ENCODE measurements at regions not wholly inside any gene's neighbourhood (a gene's known extent, or its start where the extent isn't known, plus 50 kb on each side); places are given as distances from the start of the nearest gene placed in this dataset.
"Not testable (repeated sequence)": the region's sequence is repeated elsewhere in the genome, so short reads cannot be mapped to it uniquely, and the experiment has no call there.

DNA sequence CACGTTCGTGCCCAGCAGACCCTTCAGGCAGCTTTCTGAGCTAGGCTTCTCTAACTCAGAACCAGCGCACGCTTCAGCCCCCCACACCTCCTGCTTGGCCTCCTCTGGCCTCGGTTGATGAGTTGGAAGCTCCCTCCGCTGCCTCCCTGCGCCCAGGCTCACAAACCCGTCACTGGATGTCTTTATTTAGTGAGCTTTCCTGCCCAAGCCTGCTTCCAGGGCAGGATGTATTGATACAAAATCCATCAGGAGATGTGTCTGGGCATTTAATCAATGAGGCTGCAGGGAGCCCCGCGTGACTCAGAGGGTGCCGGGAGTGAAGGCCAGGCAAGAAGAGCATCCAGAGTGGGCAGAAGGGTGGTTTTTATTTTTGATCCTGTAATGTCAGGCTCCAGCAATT is 316.1 kb upstream of the SFSWAP start:
- not testable (repeated sequence) for H3K9me3 ChIP-seq (ENCODE audit: low read depth, low read length); H3K27me3 ChIP-seq (ENCODE audit: insufficient read depth, low read length); H3K4me3 ChIP-seq (ENCODE audit: low read length); H3K4me1 ChIP-seq (ENCODE audit: insufficient read depth, low read length)

DNA sequence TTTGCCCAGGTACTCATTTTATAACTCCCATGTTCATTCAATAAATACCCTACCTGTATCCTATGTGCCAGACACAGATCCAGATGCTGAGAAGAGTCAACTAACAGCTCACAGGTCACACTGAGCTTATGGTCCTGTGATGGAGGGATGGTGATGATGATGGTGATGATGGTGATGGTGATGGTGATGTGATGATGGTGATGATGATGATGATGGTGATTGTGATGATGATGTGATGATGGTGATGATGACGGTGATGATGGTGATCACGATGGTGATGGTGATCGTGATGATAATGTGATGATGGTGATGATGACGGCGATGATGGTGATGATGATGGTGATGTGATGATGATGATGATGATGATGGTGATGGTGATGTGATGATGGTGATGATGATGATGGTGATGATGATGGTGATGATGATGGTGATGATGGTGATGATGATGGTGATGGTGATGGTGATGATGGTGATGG is 315.6 kb upstream of the SFSWAP start:
- H3K4me3 ChIP-seq (ENCODE audit: low read length); H3K27me3 ChIP-seq (ENCODE audit: insufficient read depth, low read length); H3K9me3 ChIP-seq (ENCODE audit: low read depth, low read length): not testable (repeated sequence)

DNA sequence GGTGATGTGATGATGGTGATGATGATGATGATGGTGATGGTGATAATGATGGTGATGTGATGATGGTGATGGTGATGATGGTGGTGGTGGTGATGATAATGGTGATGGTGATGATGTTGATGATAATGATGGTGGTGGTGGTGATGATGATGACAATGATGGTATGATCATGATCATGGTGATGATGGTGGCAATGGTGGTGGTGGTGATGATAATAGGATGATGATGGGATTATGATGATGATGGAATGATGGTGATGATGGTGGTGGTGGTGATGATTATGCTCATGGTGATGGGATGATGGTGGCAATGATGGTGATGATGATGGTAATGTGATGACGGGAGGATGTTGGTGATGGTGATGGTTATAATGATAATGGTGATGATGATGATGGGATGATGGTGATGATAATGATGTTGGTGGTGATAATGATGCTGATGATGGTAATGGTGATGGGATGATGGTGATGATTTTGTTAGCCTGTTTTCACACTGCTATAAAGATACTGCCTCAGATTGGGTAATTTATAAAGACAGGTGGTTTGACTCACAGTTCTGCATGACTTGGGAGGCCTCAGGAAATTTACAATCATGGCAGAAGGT is 314.8 kb upstream of the SFSWAP start:
- Histone ChIP-seq H3K27me3 (ENCODE audit: insufficient read depth, low read length) (no peaks in the 10 kb centered on the region), H3K9me3 (ENCODE audit: low read depth, low read length) (no peaks in the 10 kb centered on the region), H3K4me3 (ENCODE audit: low read length) (no peak overlapping the region), H3K4me1 (ENCODE audit: insufficient read depth, low read length) (no peaks in the 10 kb centered on the region)

More for the DNA sequence above, 315.6 kb upstream of the SFSWAP start:
- H3K4me1 ChIP-seq (ENCODE audit: insufficient read depth, low read length) = not testable (repeated sequence)

DNA sequence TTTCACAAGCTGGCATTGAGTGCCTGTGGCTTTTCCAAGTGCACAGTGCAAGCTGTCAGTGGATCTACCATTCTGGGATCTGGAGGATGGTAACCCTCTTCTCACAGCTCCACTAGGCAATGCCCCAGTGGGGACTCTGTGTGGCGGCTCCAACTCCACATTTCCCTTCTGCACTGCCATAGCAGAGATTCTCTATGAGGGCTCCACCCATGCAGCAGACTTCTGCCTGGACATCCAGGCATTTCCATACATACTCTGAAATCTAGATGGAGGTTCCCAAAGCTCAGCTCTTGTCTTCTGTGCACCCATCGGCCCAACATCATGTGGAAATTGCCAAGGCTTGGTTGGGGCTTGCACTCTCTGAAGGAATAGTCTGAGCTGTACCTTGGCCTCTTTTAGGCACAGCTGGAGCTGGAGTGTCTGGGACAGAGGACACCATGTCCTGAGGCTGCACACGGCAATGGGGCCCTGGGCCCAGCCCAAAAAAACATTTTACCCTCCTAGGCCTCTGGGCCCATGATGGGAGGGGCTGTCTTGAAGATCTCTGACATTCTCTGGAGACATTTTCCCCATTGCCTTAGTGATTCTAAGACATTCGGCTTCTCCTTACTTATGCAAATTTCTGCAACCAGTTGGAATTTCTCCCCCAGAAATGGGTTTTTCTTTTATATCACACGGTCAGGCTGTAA is 313.3 kb upstream of the SFSWAP start:
- Histone ChIP-seq H3K4me3 (ENCODE audit: low read length) (no peak overlapping the region), H3K27me3 (ENCODE audit: insufficient read depth, low read length) (no peaks in the 10 kb centered on the region), H3K9me3 (ENCODE audit: low read depth, low read length) (no peaks in the 10 kb centered on the region), H3K4me1 (ENCODE audit: insufficient read depth, low read length) (no peaks in the 10 kb centered on the region)

DNA sequence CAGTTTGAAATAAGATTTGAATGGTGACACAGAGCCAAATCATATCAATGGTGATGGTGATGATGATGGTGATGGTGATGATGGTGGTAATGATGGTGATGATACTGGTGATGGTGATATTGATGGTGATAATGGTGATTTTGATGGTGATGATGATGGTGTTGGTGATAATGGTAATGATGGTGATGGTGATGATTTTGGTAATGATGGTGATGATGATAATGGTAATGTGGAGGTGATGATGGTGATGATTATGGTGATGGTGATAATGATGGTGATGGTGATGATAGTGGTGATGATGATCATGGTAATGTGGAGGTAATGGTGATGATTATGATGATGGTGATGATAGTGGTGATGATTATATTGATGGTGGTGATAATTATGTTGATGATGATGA is 311.9 kb upstream of the SFSWAP start:
- no peaks in the 10 kb centered on the region for H3K27me3 ChIP-seq (ENCODE audit: insufficient read depth, low read length)
- no peaks in the 10 kb centered on the region for H3K9me3 ChIP-seq (ENCODE audit: low read depth, low read length)
- H3K4me3 ChIP-seq (ENCODE audit: low read length) = no peak overlapping the region
- H3K4me1 ChIP-seq (ENCODE audit: insufficient read depth, low read length) = no peaks in the 10 kb centered on the region

DNA sequence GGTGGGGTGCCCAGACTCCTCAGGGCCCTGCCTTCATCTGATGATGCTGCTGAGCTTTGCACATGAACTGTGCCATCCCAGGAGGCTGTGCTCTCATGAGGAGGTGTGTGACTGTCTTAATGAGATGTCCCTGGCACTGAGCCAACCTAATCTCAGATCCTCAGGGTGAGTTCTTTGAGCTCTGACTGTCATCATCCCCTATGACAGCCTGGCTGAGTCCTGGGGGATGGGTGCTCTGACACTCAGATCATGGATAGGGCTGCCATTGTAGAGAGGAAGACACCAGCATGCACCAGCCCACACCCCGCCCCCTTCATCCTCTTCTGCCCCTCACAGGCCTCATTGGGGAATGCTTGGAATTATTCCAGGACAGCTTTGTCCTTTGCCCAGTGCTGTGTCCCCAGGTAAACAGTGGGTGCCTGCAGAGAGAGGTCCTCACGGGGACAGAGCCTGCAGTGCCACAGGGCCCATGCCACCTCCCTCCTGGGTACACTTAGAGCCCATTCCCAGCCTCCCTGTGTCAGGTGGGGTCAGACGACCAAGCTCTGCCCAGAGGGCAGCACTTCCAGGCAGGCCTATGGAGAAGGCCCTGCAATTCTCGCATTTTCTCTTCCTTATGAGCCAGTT is 310.1 kb upstream of the SFSWAP start:
- not testable (repeated sequence) for H3K27me3 ChIP-seq (ENCODE audit: insufficient read depth, low read length); H3K4me1 ChIP-seq (ENCODE audit: insufficient read depth, low read length); H3K4me3 ChIP-seq (ENCODE audit: low read length); H3K9me3 ChIP-seq (ENCODE audit: low read depth, low read length)

DNA sequence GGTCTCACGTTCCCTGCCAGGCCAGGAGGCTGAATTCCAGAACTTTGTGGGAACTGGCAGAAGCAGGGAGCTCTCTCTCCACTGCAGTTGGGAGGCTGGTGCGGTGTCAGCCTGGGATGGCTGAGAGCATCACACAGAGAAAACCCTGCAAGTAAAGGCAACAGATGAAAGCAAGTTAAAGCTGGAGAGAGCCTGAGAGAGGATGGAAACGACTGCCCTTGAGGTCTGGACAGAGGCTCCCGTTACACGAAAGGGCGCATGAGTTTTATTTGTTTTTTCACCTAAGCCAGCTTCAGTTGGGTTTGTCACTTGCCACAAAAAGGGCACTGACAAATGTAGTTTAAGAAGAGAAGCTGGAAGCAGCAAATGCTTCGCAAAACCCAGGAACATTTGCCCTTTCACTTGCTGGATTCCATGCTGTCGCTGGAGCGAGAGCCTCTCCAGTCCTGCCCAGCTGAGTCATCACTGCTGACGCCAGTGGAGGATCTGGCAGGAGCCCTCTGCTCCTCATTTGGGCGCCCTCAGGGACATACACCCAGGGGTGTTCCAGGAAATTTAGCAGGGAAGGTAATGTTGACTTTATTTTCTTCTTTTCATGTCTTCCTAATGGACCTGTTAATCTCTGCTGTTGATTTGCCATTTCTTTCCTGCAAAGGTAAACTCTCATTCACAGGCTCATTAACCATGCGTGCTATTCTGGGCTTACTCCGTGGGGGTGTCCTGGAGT is 308.8 kb upstream of the SFSWAP start:
- H3K9me3 ChIP-seq (ENCODE audit: low read depth, low read length); H3K4me1 ChIP-seq (ENCODE audit: insufficient read depth, low read length); H3K4me3 ChIP-seq (ENCODE audit: low read length); H3K27me3 ChIP-seq (ENCODE audit: insufficient read depth, low read length): not testable (repeated sequence)

DNA sequence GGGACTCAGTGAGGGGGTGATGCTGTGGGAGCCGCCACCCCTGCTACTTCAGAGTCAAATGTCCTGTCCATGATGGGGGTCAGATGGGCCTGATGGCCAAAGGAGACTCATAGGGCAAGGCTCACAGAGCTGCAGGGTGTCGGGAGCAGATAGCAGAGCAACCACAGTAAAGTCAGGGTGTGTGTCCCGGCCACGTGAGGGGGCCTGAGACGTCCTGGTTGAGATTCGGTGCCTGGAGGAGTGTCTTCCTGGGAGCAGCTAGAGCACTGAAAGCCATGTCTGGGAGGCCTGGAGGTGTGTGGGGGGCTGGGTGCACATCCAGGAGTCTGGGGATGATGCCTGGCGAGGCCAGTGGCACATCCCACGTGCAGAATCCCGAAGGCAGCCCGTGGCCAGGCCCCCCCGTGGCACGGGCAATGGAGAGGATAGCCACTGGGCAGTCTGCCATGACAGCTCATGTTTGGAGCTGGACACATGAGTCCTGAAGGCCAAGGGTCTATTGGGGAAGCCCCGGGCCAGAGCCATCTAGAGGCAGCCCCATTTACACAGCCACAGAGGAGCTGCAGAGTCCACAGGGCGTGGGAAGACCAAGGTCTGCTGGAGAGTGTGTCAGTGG is 308.0 kb upstream of the SFSWAP start:
- Histone ChIP-seq H3K9me3 (ENCODE audit: low read depth, low read length) (no peaks in the 10 kb centered on the region), H3K4me1 (ENCODE audit: insufficient read depth, low read length) (no peaks in the 10 kb centered on the region), H3K27me3 (ENCODE audit: insufficient read depth, low read length) (no peaks in the 10 kb centered on the region), H3K4me3 (ENCODE audit: low read length) (no peak overlapping the region)

DNA sequence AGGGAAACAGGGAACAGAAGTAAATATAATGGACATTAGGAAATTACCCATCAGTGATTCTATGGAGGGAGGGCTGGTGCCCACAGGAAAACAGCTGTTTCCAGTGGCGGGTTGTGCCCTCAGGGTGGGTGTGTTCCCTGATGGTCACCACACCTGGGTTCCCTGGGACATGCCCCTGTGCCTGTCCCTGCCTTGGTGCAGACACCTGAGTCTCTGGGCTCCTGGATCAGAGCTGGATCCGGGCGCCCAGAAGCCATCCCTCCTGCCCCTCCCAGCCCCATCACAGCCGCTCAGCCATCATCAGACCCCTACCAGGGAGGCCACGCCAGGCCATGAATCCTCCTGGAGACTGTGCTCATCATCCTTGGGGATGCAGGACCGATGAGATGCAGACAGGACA is 307.2 kb upstream of the SFSWAP start:
- Histone ChIP-seq H3K9me3 (ENCODE audit: low read depth, low read length) (no peaks in the 10 kb centered on the region), H3K4me3 (ENCODE audit: low read length) (no peak overlapping the region), H3K4me1 (ENCODE audit: insufficient read depth, low read length) (no peaks in the 10 kb centered on the region), H3K27me3 (ENCODE audit: insufficient read depth, low read length) (no peaks in the 10 kb centered on the region)

DNA sequence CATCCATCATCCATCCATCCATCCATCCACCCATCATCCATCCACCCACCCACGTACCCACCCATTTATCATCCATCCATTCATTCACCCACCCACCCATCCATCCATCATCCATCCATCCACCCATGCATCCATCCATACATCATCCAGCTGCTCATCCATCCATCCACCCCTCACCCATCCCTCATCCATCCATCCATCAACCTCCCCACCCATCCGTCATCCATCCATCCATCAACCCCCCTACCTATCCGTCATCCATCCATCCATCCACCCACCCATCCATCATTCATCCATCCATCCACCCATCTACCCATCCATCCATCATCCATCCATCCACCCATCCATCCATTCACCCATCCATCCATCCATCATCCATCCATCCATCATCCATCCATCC is 306.2 kb upstream of the SFSWAP start:
- H3K4me3 ChIP-seq (ENCODE audit: low read length) = no peak overlapping the region
- H3K27me3 ChIP-seq (ENCODE audit: insufficient read depth, low read length) = no peaks in the 10 kb centered on the region
- H3K9me3 ChIP-seq (ENCODE audit: low read depth, low read length) = no peaks in the 10 kb centered on the region
- no peaks in the 10 kb centered on the region for H3K4me1 ChIP-seq (ENCODE audit: insufficient read depth, low read length)

DNA sequence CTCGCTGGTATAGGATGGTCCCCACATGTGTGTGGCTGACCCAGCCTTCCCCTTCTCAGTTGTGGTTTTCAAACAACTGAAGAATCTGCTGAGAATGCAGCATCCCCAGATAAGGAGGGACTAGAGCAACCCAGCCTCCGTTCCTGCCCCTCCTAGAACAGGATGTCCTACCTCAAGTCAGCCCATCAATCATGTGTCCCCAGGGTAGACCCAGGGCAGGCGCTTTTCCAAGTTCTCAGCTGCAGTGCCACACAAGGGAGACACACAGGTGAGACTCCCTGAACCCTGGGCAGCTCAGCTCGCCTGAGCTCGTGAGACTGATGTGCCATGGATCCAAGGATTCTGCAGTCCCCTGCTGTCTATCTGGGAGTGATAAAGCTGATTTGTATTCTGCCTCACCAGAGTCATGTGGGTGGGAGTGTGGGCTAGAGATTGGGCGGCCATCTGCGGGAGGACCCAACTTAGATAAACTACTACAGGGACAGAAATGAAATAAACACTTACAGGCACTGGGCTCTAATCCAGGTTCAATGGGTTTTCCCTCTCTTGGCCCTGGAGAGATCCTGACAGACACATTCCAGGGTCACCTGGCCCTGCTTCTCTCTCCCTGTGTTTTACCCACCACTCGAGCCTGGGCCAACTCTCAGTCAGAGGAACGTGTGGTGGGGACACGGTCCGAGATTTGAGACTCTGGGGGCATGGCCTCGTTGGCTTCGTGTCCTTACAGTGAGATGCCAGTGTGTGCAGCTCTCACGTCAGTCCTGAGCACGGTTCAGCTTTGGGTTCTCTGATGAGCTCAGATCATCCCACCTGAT is 303.5 kb upstream of the SFSWAP start:
- Histone ChIP-seq H3K9me3 (ENCODE audit: low read depth, low read length) (no peaks in the 10 kb centered on the region), H3K4me1 (ENCODE audit: insufficient read depth, low read length) (no peaks in the 10 kb centered on the region), H3K4me3 (ENCODE audit: low read length) (no peak overlapping the region), H3K27me3 (ENCODE audit: insufficient read depth, low read length) (no peaks in the 10 kb centered on the region)

DNA sequence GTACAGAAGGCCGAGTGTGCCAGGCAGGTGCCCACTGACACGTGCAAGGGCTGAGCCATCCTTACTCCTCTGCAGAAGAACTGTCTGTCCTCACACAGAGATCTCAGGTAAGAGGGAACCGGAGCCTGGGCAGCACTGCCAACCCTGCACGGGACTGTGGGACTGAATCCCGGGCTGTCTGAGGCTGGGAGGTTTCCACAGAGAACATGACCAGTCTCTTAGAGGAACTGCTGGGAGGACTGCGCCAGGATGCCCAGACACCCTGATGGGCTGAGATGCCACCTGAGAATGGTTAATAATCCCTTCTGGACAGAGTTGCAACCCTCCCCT is 302.9 kb upstream of the SFSWAP start:
- Histone ChIP-seq H3K4me3 (ENCODE audit: low read length) (no peak overlapping the region), H3K4me1 (ENCODE audit: insufficient read depth, low read length) (no peaks in the 10 kb centered on the region), H3K9me3 (ENCODE audit: low read depth, low read length) (no peaks in the 10 kb centered on the region), H3K27me3 (ENCODE audit: insufficient read depth, low read length) (no peaks in the 10 kb centered on the region)

DNA sequence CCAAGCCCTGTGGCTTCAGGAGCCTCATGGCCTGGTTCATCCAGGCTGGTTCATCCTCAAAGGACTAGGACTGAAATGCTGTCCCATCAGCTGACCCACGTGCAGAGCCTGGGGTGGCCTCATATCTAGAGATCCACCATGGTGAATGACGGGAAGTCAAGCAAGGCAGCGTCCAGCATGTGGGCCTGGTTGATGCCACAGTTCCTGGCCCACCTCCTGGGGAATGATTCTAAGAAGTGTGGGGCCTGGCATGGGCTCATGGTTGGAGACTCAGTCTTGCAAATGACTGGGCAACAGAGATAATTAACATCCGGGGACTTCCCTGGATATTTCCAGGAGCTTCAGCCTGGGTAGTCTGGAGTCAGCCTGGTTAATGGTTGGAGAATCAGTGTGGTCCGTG is 302.4 kb upstream of the SFSWAP start:
- no peak overlapping the region for H3K4me3 ChIP-seq (ENCODE audit: low read length)
- no peaks in the 10 kb centered on the region for H3K4me1 ChIP-seq (ENCODE audit: insufficient read depth, low read length)

DNA sequence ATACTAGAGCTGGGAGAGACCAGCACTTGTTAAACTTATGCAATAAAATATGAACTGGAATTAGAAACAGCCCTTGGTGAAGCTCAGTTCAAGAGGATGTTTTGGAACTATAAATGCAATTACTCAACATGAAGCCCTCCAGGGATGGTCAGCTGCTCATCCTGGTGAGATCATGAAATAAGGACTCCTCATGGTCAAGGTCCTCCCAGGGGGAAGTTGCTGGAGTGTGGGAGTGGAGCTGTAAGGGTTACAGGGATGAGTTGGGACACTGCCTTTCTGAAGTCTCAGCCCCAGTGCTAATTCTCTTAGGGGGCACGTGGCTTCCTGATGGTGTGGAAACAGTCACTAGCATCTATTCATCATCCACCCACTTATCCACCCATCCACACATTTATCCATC is 301.7 kb upstream of the SFSWAP start:
- no peaks in the 10 kb centered on the region for H3K4me1 ChIP-seq (ENCODE audit: insufficient read depth, low read length)
- H3K9me3 ChIP-seq (ENCODE audit: low read depth, low read length) = no peaks in the 10 kb centered on the region
- H3K27me3 ChIP-seq (ENCODE audit: insufficient read depth, low read length) = no peaks in the 10 kb centered on the region
- no peak overlapping the region for H3K4me3 ChIP-seq (ENCODE audit: low read length)

More for the DNA sequence above, 302.4 kb upstream of the SFSWAP start:
- no peaks in the 10 kb centered on the region for H3K27me3 ChIP-seq (ENCODE audit: insufficient read depth, low read length)
- no peaks in the 10 kb centered on the region for H3K9me3 ChIP-seq (ENCODE audit: low read depth, low read length)

All from mononuclear cell (primary cell).